ENCODE measurements at regions not wholly inside any gene's neighbourhood (a gene's known extent, or its start where the extent isn't known, plus 50 kb on each side); places are given as distances from the start of the nearest gene placed in this dataset.
A peak's percentile ranks its signal among the peaks of the same experiment; 100 is the strongest.

DNA sequence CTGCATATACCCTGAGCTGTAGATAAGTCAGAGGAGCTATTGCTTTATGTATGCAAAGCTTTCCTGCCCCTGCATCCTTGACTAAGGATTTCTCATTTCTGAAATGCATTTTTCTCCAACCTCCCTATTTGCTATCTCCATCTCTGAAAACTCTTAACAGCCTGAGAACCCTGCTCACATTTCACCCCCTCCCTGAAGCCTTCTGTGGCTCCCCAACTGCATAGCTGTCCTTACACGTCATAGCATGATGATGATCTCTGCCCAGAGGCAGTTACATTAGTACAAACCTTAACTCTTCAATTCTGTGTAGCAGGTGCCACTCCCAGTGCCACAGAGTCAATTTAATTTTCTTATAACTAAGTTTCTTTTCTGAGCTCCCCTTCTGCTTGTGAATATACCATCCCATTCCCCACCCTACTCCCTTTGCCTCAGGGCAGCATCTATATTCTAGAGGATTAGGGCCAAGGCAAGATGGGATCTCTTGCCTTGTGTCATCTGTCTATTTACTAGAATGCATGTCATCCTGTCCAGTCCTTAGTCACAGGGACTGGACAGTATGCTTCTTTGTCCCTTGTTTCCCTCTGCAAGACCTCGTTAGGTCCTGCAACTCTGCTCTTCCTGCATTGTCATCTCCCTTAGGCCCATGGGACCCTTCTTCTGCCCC, 149.7 kb upstream of the SPRY4 start:
- Mint-ChIP-seq H3K4me1 (peaks cover 51% of the 10 kb centered on the region), H3K9me3 (peaks cover 11% of the 10 kb centered on the region)

DNA sequence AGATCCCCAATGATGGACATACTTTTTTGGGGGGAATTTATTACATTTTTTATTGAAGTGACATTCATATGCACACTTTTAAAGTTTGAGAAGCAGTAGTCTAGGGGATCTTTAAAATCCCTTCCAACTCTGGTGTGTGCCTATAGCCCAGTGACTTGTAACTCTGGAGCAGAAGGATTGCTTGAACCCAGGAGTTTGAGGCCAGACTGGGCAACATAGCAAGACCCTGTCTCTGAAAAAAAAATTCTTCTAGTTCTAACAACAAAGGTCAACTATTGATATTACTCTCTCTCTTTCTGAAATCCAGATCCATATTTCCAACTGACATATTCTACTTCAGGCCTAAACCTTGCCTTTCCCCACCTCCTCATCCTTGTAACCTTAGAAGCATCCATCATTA, 148.2 kb upstream of the SPRY4 start:
- Mint-ChIP-seq H3K4me1 (peaks cover 40% of the 10 kb centered on the region), H3K36me3 (ENCODE audit: low read depth) (no peaks in the 10 kb centered on the region), H3K27ac (no peak overlapping the region), H3K4me3 (no peak overlapping the region), H3K9me3 (no peaks in the 10 kb centered on the region), H3K27me3 (ENCODE audit: low read depth) (no peaks in the 10 kb centered on the region)
- TF ChIP-seq, protein P1, sequence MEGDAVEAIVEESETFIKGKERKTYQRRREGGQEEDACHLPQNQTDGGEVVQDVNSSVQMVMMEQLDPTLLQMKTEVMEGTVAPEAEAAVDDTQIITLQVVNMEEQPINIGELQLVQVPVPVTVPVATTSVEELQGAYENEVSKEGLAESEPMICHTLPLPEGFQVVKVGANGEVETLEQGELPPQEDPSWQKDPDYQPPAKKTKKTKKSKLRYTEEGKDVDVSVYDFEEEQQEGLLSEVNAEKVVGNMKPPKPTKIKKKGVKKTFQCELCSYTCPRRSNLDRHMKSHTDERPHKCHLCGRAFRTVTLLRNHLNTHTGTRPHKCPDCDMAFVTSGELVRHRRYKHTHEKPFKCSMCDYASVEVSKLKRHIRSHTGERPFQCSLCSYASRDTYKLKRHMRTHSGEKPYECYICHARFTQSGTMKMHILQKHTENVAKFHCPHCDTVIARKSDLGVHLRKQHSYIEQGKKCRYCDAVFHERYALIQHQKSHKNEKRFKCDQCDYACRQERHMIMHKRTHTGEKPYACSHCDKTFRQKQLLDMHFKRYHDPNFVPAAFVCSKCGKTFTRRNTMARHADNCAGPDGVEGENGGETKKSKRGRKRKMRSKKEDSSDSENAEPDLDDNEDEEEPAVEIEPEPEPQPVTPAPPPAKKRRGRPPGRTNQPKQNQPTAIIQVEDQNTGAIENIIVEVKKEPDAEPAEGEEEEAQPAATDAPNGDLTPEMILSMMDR (IDR thresholded peaks at IDR 0.05; ENCODE audit: unreplicated experiment in 3 of 3), result no peak

More for the DNA sequence above, 149.7 kb upstream of the SPRY4 start:
- no peak overlapping the region for H3K4me3 Mint-ChIP-seq
- H3K36me3 Mint-ChIP-seq (ENCODE audit: low read depth), result peaks cover 13% of the 10 kb centered on the region
- H3K27me3 Mint-ChIP-seq (ENCODE audit: low read depth), result no peaks in the 10 kb centered on the region
- H3K27ac Mint-ChIP-seq, result no peak overlapping the region
- TF ChIP-seq, protein P1 (IDR thresholded peaks at IDR 0.05; ENCODE audit: unreplicated experiment in 3 of 3), result no peak

DNA sequence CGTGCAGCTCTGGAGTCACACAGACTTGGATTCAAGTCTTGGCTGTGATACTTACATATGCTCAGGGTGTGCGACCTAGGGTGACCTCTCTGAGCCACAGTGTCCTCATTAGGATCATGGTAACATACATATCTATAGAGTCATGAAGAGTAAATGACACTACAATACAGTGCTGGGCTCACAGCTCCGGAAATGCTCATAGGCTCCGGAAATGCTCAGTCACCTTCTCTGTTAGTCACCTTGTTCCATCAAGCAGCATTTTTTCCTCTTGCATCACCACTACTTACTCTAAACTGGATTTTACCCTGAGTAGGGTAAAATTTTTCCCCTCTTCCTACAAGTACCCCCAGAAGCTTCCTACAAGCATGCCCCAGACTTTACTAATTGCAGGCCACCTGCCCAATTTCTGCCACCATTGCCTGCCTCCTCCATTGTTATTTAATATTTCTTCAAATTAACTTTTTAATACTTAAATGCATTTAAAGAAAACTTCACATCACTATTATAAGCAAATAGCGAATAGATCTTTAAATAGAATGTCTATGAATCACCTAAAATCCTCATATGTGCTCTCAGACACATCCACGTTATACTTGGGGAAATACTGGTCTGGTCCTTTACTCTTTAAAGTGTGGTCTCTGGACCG, 147.6 kb upstream of the SPRY4 start:
- H3K36me3 Mint-ChIP-seq (ENCODE audit: low read depth), result no peaks in the 10 kb centered on the region
- peaks cover 39% of the 10 kb centered on the region for H3K4me1 Mint-ChIP-seq
- no peaks in the 10 kb centered on the region for H3K9me3 Mint-ChIP-seq
- TF ChIP-seq, protein P1 (IDR thresholded peaks at IDR 0.05; ENCODE audit: unreplicated experiment in 3 of 3), result no peak
- no peaks in the 10 kb centered on the region for H3K27me3 Mint-ChIP-seq (ENCODE audit: low read depth)
- H3K4me3 Mint-ChIP-seq, result no peak overlapping the region
- H3K27ac Mint-ChIP-seq, result no peak overlapping the region

DNA sequence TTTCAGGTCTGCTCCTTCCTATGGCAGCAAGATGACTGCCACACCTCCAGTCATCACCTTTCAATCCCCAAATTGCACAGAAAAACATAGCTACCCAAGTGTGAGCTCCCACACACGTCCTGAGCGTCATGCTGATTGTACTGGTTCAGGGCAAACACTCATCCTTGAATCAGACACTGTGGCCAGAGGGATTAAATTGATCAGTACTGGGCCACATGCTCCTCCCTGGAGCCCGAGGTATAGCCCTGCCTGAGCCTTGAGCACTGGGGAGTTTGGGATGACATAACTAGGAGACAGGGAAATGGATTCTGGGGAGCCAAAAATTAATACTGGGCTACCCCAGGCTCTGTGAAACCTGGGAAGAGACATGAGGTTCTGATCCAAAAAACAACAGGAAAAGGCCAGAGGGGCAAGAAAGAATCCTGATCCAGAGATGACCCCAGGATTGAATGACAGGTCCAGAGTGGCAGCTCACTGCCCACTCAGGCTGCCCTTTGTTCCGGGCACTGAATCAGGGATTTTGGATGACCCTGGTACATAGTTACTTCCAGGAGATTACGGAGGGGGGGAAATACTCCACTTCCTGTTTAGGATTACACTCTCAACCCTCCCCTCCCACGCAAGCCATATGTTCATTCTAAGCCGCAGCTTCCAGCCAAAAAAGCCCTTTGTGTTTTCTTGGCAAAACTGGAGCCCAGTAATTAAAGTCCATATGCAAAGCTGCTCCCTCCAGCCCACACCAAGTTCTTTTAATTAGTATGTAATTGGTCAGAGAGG, 141.6 kb upstream of the SPRY4 start:
- TF ChIP-seq, protein P1 (IDR thresholded peaks at IDR 0.05; ENCODE audit: unreplicated experiment in 3 of 3), result no peak
- no peaks in the 10 kb centered on the region for H3K27me3 Mint-ChIP-seq (ENCODE audit: low read depth)
- H3K4me1 Mint-ChIP-seq, result peaks cover 48% of the 10 kb centered on the region
- peaks cover 6% of the 10 kb centered on the region for H3K36me3 Mint-ChIP-seq (ENCODE audit: low read depth)
- no peak overlapping the region for H3K4me3 Mint-ChIP-seq
- peak overlapping the region; percentile 24 to 90 (median 78) for H3K27ac Mint-ChIP-seq
- no peaks in the 10 kb centered on the region for H3K9me3 Mint-ChIP-seq

DNA sequence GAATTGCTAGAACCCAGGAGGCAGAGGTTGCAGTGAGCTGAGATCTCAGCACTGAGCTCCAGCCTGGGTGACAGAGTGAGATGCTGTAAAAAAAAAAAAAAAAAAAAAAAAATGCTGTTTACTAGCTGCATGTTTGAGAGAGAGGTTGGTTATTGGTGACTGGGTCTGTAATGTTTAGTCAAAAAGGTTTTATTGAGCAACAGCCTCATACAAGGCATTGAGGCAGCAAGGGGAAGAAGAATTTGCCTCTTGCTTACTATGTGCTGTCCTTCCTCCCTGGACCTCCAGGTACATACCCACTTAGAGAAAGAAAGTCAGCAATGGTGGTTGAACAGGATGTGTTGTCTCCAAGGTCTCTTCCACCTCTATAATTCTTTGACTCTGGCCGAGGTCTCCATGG, 140.7 kb upstream of the SPRY4 start:
- Mint-ChIP-seq H3K9me3 (no peaks in the 10 kb centered on the region), H3K36me3 (ENCODE audit: low read depth) (peaks cover 6% of the 10 kb centered on the region), H3K27me3 (ENCODE audit: low read depth) (no peaks in the 10 kb centered on the region), H3K27ac (peak overlapping the region in 2 of 3 experiments; percentile 60 to 78), H3K4me3 (no peak overlapping the region), H3K4me1 (peaks cover 48% of the 10 kb centered on the region)
- TF ChIP-seq, protein P1 (IDR thresholded peaks at IDR 0.05; ENCODE audit: unreplicated experiment in 3 of 3), result no peak

Measured in nephron (organoid).